NCI-H187 (cell line): ENCODE measurements at regions not wholly inside any gene's neighbourhood (a gene's known extent, or its start where the extent isn't known, plus 50 kb on each side); places are given as distances from the start of the nearest gene placed in this dataset.

Experiments
- DNase-seq, 2 experiments: peaks; one replicate each; lab custom pipeline; 2025; lab: John Stamatoyannopoulos, UW

DNA sequence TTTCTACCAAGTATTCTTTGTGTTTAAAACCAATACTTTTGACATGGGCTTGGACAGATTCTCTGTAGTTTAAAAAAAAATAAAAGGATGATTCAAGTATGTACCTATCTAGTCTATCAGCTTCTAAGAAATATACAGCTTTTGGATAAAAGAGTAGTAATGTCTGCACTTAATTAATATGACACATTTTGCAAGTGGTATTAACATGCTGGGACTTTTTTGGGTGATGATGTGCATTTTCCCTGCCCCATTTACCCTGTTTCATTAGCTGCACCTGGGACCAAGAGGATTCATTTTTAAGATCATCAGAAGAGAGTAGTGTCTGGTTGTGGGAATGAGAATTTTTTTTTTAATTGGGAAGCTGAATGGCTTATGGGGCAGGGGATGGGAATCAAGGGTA, 236.2 kb upstream of the KLF14 start:
- DNase-seq, result no peak

DNA sequence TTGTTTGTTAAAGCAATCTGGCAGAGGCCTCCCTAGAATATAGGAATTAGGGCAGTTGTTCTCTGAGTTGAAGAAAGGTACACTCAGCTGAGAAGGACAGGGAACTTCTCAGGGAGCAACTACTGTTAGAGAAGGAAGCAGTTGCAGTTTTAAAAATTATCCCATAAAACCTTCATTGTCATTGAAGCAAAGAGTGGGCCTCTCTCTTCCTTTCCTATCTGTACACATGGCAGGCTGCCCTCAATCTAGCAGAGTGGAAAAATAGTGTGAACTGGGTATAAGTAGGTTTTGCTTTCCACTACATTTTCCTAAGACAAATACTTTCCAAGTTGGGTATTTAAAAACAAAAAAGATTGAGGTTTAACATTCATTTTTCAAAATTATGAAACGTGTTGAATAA, 236.7 kb upstream of the KLF14 start:
- no peak for DNase-seq

GRCh38 chr7:130971297-130971696, 237.3 kb upstream of the KLF14 start:
- no peak for DNase-seq

GRCh38 chr7:130972201-130972600, 238.2 kb upstream of the KLF14 start:
- DNase-seq, result no peak

DNA sequence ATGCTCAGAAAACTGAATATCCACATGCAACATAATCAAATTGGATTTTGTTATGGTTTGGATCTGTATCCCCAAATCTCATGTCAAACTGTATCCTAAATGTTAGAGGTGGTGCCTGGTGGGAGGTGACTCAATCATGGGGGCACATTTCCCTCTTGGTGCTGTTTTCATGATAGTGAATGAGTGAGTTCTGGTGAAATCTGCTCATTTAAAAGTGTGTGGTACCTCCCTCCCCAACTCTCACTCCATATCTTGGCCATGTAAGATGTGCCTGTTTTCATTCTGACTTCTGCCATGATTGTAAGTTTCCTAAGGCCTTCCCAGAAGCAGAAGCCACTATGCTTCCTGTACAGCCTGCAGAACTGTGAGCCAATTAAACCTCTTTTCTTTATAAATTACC, 239.6 kb upstream of the KLF14 start:
- DNase-seq, result no peak

- no peak for DNase-seq
These were observed 240.2 kb upstream of the KLF14 start for GRCh38 chr7:130974169-130974568.

GRCh38 chr7:130974794-130975193, 240.8 kb upstream of the KLF14 start:
- DNase-seq, result no peak

DNA sequence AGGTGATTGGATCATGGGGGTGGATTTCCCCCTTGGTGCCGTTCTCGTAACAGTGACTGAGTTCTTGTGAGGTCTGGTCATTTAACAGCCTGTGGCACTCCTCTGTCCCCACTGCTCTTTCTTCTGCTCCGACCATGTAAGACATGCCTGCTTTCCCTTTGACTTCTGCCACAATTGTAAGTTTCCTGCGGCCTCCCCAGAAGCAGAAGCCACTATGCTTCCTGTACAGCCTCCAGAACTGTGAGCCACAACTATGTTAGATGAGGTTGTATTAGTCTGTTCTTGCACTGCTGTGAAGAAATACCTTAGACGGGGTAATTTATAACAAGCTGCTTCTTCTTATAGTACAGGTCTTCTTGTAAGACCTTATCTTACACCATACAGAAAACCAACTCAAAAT, 241.7 kb upstream of the KLF14 start:
- no peak for DNase-seq

DNA sequence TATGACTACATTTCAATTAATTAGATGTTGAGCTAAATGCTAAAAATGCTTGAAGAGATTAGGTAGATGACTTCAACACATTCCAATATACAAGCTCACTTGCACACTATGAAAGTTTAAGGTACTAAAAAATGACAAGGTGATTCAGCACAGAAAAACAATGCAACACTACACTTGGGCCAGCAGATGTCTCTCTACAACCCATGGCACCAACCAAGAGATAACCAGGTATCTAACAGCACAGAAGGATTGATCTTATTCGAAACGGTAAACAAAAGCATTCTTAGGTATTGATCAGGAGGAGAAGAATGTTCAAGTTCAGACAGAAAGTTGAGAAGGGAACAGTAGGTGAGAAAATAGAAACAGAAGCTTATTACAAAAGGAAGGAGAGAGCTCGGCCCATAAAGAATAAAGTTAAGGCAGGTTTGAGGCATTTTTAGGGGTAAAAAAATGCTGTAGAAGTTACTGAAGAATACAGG, 248.2 kb upstream of the KLF14 start:
- no peak for DNase-seq

- no peak for DNase-seq
These were observed 248.6 kb upstream of the KLF14 start for GRCh38 chr7:130982651-130983050.

GRCh38 chr7:130985361-130985760, 251.4 kb upstream of the KLF14 start:
- no peak for DNase-seq

- DNase-seq, result no peak
These were observed 252.3 kb upstream of the KLF14 start for GRCh38 chr7:130986261-130986690.

DNA sequence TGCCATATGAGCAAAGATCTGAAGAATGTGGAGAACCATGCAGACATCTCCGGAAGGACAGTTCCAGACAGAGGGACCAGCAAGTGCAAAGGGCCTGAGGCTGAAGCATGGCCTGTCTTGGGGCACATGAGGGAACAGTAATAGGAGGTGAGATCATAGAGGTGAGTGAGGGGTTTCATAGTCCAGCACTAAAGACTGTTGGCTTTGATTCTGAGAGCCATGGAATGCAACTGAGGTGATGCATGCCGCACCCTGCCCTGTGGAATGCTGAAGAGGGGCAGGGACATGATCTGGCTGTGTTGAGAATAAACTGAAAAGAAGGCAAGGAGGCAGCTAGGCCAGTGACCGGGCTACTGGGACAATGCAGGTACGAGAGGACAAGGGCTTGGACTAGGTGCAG, 253.1 kb upstream of the KLF14 start:
- no peak for DNase-seq

DNA sequence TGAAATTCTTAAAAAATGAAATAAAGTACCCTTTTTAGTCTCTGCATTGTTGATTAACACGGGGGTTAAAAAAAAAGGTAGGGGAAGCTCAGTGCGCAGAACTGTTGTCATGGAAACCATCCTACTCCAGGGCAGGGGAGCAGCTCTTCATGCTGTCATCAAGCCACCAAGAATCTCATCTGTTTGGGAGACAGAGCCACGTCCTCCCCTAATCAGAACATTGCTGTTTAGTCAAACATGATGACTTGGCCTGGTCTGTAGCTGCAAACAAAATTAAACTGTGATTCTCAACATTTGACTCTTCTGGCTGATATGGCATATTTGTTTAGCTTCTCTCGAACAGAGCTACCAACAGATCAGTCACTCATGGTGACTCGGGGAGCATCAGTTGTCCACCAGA, 254.4 kb upstream of the KLF14 start:
- no peak for DNase-seq

GRCh38 chr7:130989101-130989795, 255.2 kb upstream of the KLF14 start:
- DNase-seq, result no peak

DNA sequence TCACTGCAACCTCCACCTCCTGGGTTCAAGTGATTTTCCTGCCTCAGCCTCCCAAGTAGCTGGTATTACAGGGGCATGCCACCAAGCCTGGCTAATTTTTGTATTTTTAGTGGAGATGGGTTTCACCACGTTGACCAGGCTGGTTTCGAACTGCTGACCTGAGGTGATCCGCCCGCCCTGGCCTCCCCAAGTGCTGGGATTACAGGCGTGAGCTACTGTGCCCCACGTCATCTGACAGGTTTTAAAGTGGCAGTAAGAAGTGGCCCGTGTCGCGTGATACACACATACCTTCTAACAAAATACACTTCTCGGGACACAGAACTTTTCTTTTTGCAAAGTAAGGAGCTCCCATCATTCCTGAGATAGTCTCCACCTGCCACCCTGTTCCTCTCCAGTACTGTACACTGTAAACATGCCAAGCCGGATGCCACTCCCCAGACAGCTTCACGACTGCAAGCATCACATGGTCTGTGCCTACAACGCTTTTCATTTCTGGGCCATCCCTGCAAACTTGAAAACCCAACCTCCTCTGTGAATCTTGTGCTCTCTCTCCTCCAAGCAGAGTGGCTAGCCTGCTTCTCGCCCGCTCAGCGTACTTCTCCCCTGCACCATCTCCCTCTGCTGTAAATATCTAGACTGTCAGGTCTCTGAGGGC, 256.3 kb upstream of the KLF14 start:
- DNase-seq, result no peak

DNA sequence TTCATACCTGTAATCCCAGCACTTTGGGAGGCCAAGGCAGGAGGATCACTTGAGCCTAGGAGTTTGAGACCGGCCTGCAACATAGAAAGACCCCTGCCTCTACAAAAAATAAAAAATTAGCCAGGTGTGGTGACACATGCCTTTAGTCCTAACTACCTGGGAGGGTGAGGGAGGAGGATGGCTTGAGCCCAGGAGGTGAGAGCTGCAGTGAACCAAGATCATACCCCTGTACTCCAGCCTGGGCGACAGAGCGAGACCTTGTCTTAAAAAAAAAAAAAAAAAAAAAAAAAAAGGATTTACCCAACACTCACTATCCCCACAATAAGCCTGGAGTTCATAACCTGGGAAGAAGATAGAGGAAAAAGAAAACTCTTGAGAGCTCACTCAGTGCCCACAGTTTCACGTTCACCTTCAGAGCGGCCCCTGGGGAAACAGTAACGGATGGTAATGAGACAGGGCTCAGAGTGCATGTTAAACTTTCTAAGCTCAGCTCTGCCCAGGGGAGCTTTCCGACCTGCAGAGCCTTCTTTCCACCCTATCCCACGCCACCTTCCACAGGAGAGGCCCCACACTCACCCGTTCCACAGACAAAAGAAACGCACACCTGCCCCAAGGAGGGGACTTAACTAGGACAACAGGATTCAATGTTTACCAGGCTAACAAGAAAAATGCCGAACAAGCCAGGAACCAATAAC, 259.8 kb upstream of the KLF14 start:
- DNase-seq, result no peak

GRCh38 chr7:130994378-130995115, 260.5 kb upstream of the KLF14 start:
- no peak for DNase-seq

- no peak for DNase-seq
These were observed 261.5 kb upstream of the KLF14 start for GRCh38 chr7:130995252-130996081.

DNA sequence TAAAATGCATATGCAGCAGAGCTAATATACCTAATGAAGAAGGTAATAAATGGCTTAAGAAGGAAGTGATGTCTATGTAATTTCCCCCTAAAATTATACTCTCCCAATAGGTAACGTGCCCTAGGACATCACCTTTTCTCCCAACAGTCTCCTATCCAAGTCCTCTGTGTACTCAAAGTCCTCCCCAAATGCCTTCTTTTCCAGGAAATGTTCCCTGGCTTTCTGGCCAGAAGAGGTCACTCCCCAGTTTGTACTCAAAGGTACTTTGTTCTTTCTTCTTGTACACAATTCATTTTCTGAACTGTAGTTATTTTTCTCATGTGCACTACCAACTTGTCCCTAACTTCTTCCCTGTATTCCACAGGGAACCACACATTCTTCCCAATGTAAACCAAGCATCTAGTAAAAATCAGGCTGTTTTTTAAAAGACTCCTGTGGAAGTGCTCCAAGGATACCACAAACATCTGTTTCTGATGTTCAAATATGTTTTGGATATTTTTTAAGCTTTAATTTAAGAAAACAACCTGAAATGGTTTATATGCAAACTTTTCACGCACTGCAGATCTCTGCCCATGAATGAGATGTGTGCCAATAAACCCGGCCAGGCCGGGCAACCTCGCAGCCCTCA, 262.3 kb upstream of the KLF14 start:
- DNase-seq, result no peak

GRCh38 chr7:130996833-130997231, 262.8 kb upstream of the KLF14 start:
- DNase-seq, result no peak
